CD14-positive monocyte (primary cell): ENCODE measurements at regions not wholly inside any gene's neighbourhood (a gene's known extent, or its start where the extent isn't known, plus 50 kb on each side); places are given as distances from the start of the nearest gene placed in this dataset.

Experiments
- DNase-seq, 3 donors: peaks; one replicate each; pipeline ENCODE4 v3.0.0-alpha.2; 2011 to 2022
- H2AFZ ChIP-seq: 2 replicates; pipeline ENCODE4 v1.6.0; 2012; ENCODE audit warnings: mild to moderate bottlenecking, low read depth, low read length, inconsistent platforms; ENCODE audit not compliant: insufficient read depth, poor library complexity, severe bottlenecking
- H3K27ac ChIP-seq, 2 donors: 1 replicate in 1 of 2; 2 replicates in 1 of 2; pipeline ENCODE4 v1.5.1; 2012 to 2013; ENCODE audit warnings: low read length in 2 of 2, control low read depth in 1 of 2, inconsistent platforms in 1 of 2, low read depth in 1 of 2, mild to moderate bottlenecking in 1 of 2
- H3K27me3 ChIP-seq, 2 donors: one replicate each; pipeline versions ENCODE4 v1.6.0 to v1.6.1; 2011 to 2013; ENCODE audit warnings: low read length in 2 of 2; ENCODE audit not compliant: control insufficient read depth in 2 of 2, insufficient read depth in 2 of 2
- H3K36me3 ChIP-seq, 2 donors: replicated peaks in 1 of 2; 1 replicate in 1 of 2; 2 replicates in 1 of 2; pipeline versions ENCODE4 v1.5.1 to v1.6.1; 2012 to 2013; ENCODE audit warnings: low read length in 2 of 2, control low read depth in 1 of 2, inconsistent platforms in 1 of 2, mild to moderate bottlenecking in 1 of 2; ENCODE audit not compliant: insufficient read depth in 2 of 2, control insufficient read depth in 1 of 2
- H3K4me1 ChIP-seq, 2 donors: 1 replicate in 1 of 2; 2 replicates in 1 of 2; pipeline versions ENCODE4 v1.5.1 to v1.6.1; 2012 to 2013; ENCODE audit warnings: low read length in 2 of 2, control low read depth in 1 of 2, inconsistent platforms in 1 of 2, mild to moderate bottlenecking in 1 of 2, moderate library complexity in 1 of 2; ENCODE audit not compliant: insufficient read depth in 2 of 2, control insufficient read depth in 1 of 2
- H3K4me2 ChIP-seq: replicated peaks from 2 replicates; pipeline ENCODE3; 2012; ENCODE audit warnings: low read length, moderate library complexity, mild to moderate bottlenecking; ENCODE audit not compliant: poor library complexity, severe bottlenecking; ENCODE audit errors: extremely low read depth
- H3K4me3 ChIP-seq, 3 experiments: fragments of 200-600 bp in 1 of 3; sonication (generic) in 1 of 3; replicated peaks in 1 of 3; 1 replicate in 2 of 3; 2 replicates in 1 of 3; pipeline ENCODE4 v1.5.1; 2011 to 2013; ENCODE audit warnings: low read length in 3 of 3, mild to moderate bottlenecking in 3 of 3, control low read depth in 2 of 3, low read depth in 2 of 3, inconsistent platforms in 1 of 3, moderate library complexity in 1 of 3
- H3K79me2 ChIP-seq: 2 replicates; pipeline ENCODE4 v1.6.0; 2012; ENCODE audit warnings: mild to moderate bottlenecking, control low read depth, inconsistent platforms, low read length, moderate library complexity; ENCODE audit not compliant: insufficient read depth
- H3K9ac ChIP-seq: 2 replicates; pipeline ENCODE4 v1.6.0; 2017; ENCODE audit warnings: low read length, mild to moderate bottlenecking; ENCODE audit not compliant: insufficient read depth, poor library complexity, severe bottlenecking
- H3K9me3 ChIP-seq, 2 donors: replicated peaks in 1 of 2; 1 replicate in 1 of 2; 2 replicates in 1 of 2; pipeline versions ENCODE4 v1.5.1 to v1.6.1; 2012 to 2013; ENCODE audit warnings: low read length in 2 of 2, control low read depth in 1 of 2; ENCODE audit not compliant: control insufficient read depth in 1 of 2, insufficient read depth in 1 of 2
- H4K20me1 ChIP-seq: 2 replicates; pipeline ENCODE4 v1.6.0; 2012; ENCODE audit warnings: mild to moderate bottlenecking, low read length, control low read depth, moderate library complexity; ENCODE audit not compliant: insufficient read depth
- H3K27ac Mint-ChIP-seq, 7 donors: one replicate each; pipeline ENCODE4 v1.8.0; 2020; ENCODE audit warnings: mild to moderate bottlenecking in 7 of 7, mixed read lengths in 7 of 7, moderate library complexity in 6 of 7, inconsistent platforms in 2 of 7
- H3K27me3 Mint-ChIP-seq, 3 donors: one replicate each; pipeline ENCODE4 v1.8.0; 2021 to 2022; ENCODE audit warnings: low read depth in 3 of 3, mild to moderate bottlenecking in 3 of 3, mixed read lengths in 3 of 3, moderate library complexity in 3 of 3, inconsistent platforms in 1 of 3
- H3K36me3 Mint-ChIP-seq, 2 donors: one replicate each; pipeline ENCODE4 v1.8.0; 2020; ENCODE audit warnings: mixed read lengths in 2 of 2, inconsistent platforms in 1 of 2, mild to moderate bottlenecking in 1 of 2
- H3K4me1 Mint-ChIP-seq: one replicate; pipeline ENCODE4 v1.8.0; 2020; ENCODE audit warnings: mild to moderate bottlenecking, mixed read lengths
- H3K4me3 Mint-ChIP-seq, 2 donors: one replicate each; pipeline ENCODE4 v1.8.0; 2020; ENCODE audit warnings: mild to moderate bottlenecking in 2 of 2, mixed read lengths in 2 of 2, moderate library complexity in 1 of 2
- H3K9me3 Mint-ChIP-seq, 7 donors: one replicate each; pipeline ENCODE4 v1.8.0; 2020 to 2022; ENCODE audit warnings: mixed read lengths in 7 of 7, mild to moderate bottlenecking in 6 of 7, moderate library complexity in 6 of 7, inconsistent platforms in 2 of 7
- CTCF ChIP-seq: fragments of 200-600 bp; IDR thresholded peaks from one replicate; pipeline ENCODE4 v1.8.0; 2022; ENCODE audit warnings: antibody characterized with exemption, mild to moderate bottlenecking
- WGBS: methylation state at CpG from one replicate; pipeline ENCODE4 v1.1.5; 2013; ENCODE audit warnings: missing lambda C conversion rate; ENCODE audit not compliant: insufficient coverage; 5-methylcytosine and 5-hydroxymethylcytosine counted together
- intact Hi-C, 2 donors: fragments of 100-400 bp; cut with micrococcal nuclease; formaldehyde crosslinking; loops; one replicate each; pipeline versions ENCODE4 v1.15.0 to v1.15.1; 2023

- Mint-ChIP-seq H3K27me3 (peaks cover 1 to 10% (median 4%) of the 10 kb centered on the region in 3 donors), H3K27ac (no peak overlapping the region), H3K4me3 (no peak overlapping the region), H3K36me3 (no peaks in the 10 kb centered on the region), H3K9me3 (peaks cover 0 to 2% (median 0%) of the 10 kb centered on the region in 7 donors), H3K4me1 (no peaks in the 10 kb centered on the region)
- Histone ChIP-seq H3K9ac (no peak overlapping the region), H2AFZ (no peak overlapping the region), H3K4me2 (no peak overlapping the region), H4K20me1 (no peaks in the 10 kb centered on the region), H3K27ac (no peak overlapping the region), H3K36me3 (no peaks in the 10 kb centered on the region), H3K4me3 (no peak overlapping the region), H3K79me2 (no peaks in the 10 kb centered on the region), H3K4me1 (no peaks in the 10 kb centered on the region), H3K9me3 (no peaks in the 10 kb centered on the region), H3K27me3 (no peaks in the 10 kb centered on the region)
- DNase-seq, result no peak
- intact Hi-C loops, result no loop called here
- no peak for TF ChIP-seq CTCF
- 95% methylated on average over 2 of the region's 4 CpGs for WGBS
Measured at GRCh38 chr19:31668921-31669320, 319.7 kb upstream of the TSHZ3 start.

GRCh38 chr19:31670931-31671330 lies 321.7 kb upstream of the TSHZ3 start:
- 97% methylated on average over 10 of the region's 10 CpGs for WGBS
- H3K9me3 Mint-ChIP-seq, result peaks cover 0 to 2% (median 0%) of the 10 kb centered on the region in 7 donors
- H3K27ac ChIP-seq, result no peak overlapping the region
- H3K27me3 Mint-ChIP-seq, result peaks cover 5 to 10% (median 7%) of the 10 kb centered on the region in 3 donors
- no peak for TF ChIP-seq CTCF
- H3K36me3 ChIP-seq, result no peaks in the 10 kb centered on the region
- intact Hi-C loops, result no loop called here
- no peaks in the 10 kb centered on the region for H3K79me2 ChIP-seq
- no peaks in the 10 kb centered on the region for H3K4me1 ChIP-seq
- no peak overlapping the region for H2AFZ ChIP-seq
- no peaks in the 10 kb centered on the region for H3K36me3 Mint-ChIP-seq
- H3K4me3 ChIP-seq, result no peak overlapping the region
- H3K27me3 ChIP-seq, result no peaks in the 10 kb centered on the region
- H3K4me1 Mint-ChIP-seq, result no peaks in the 10 kb centered on the region
- no peaks in the 10 kb centered on the region for H4K20me1 ChIP-seq
- no peak for DNase-seq
- no peak overlapping the region for H3K9ac ChIP-seq
- H3K9me3 ChIP-seq, result no peaks in the 10 kb centered on the region
- no peak overlapping the region for H3K4me2 ChIP-seq
- H3K4me3 Mint-ChIP-seq, result no peak overlapping the region
- H3K27ac Mint-ChIP-seq, result no peak overlapping the region
